ENCODE measurements at regions not wholly inside any gene's neighbourhood (a gene's known extent, or its start where the extent isn't known, plus 50 kb on each side); places are given as distances from the start of the nearest gene placed in this dataset.

- TF ChIP-seq AFF1 (IDR thresholded peaks at IDR 0.05; ENCODE audit: low read depth in 1 of 2, partially characterized antibody in 2 of 2) = no peak
- TF ChIP-seq, protein P1, sequence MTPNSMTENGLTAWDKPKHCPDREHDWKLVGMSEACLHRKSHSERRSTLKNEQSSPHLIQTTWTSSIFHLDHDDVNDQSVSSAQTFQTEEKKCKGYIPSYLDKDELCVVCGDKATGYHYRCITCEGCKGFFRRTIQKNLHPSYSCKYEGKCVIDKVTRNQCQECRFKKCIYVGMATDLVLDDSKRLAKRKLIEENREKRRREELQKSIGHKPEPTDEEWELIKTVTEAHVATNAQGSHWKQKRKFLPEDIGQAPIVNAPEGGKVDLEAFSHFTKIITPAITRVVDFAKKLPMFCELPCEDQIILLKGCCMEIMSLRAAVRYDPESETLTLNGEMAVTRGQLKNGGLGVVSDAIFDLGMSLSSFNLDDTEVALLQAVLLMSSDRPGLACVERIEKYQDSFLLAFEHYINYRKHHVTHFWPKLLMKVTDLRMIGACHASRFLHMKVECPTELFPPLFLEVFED (CRISPR knock-in tag; conservative IDR thresholded peaks at IDR 0.05) = no peak
- TF ChIP-seq, protein P2, sequence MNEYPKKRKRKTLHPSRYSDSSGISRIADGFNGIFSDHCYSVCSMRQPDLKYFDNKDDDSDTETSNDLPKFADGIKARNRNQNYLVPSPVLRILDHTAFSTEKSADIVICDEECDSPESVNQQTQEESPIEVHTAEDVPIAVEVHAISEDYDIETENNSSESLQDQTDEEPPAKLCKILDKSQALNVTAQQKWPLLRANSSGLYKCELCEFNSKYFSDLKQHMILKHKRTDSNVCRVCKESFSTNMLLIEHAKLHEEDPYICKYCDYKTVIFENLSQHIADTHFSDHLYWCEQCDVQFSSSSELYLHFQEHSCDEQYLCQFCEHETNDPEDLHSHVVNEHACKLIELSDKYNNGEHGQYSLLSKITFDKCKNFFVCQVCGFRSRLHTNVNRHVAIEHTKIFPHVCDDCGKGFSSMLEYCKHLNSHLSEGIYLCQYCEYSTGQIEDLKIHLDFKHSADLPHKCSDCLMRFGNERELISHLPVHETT (CRISPR knock-in tag; conservative IDR thresholded peaks at IDR 0.05 in 1 of 2, IDR thresholded peaks at IDR 0.05 in 1 of 2) = no peak
- no peak for TF ChIP-seq NELFE (IDR thresholded peaks at IDR 0.05; ENCODE audit: insufficient read depth, insufficient read length)
- TF ChIP-seq PRPF4 (IDR thresholded peaks at IDR 0.05; ENCODE audit: insufficient read depth, low read depth, low read length, poor library complexity, severe bottlenecking) = no peak
Observed at GRCh38 chr5:19169426-19169825, 818.6 kb downstream of the CDH18 start (continued).
